Activated CD8-positive, alpha-beta memory T cell treated with anti-CD3 and anti-CD28 coated beads for 36 hours (primary cell): ENCODE measurements at regions not wholly inside any gene's neighbourhood (a gene's known extent, or its start where the extent isn't known, plus 50 kb on each side); places are given as distances from the start of the nearest gene placed in this dataset.
"Not testable (repeated sequence)": the region's sequence is repeated elsewhere in the genome, so short reads cannot be mapped to it uniquely, and the experiment has no call there.

ENCODE experiments used
- CTCF ChIA-PET: fragments of 350-600 bp; sonication (Branson Sonifier 250); formaldehyde crosslinking; loops from one replicate; lab custom pipeline; 2021; ENCODE audit warnings: antibody characterized with exemption; lab: Charles Lee
- POLR2A ChIA-PET: fragments of 350-600 bp; sonication (Branson Sonifier 250); formaldehyde crosslinking; loops from one replicate; lab custom pipeline; 2021; ENCODE audit warnings: antibody characterized with exemption; lab: Charles Lee

DNA sequence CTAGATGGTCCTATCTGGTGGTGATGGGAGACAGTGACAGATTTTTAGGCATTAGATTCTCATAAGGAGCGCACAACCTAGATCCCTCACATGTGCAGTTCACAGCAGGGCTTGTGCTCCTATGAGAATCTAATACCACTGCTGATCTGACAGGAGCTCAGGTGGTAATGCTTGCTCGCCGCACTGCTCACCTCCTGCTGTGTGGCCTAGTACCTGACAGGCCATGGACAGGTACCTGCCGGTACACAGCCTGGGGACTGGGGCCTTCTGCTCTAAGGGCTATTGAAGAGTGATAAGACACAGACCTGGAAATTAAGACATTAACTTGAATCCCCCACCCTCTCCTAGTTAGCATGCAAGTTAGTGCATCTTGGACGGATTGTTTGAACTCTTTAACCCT, 64.4 kb downstream of the KLRB1 start:
- POLR2A ChIA-PET, CTCF ChIA-PET: not testable (repeated sequence)

- POLR2A ChIA-PET, CTCF ChIA-PET: not testable (repeated sequence)
These were observed 64.9 kb downstream of the KLRB1 start for GRCh38 chr12:9542827-9543226.

DNA sequence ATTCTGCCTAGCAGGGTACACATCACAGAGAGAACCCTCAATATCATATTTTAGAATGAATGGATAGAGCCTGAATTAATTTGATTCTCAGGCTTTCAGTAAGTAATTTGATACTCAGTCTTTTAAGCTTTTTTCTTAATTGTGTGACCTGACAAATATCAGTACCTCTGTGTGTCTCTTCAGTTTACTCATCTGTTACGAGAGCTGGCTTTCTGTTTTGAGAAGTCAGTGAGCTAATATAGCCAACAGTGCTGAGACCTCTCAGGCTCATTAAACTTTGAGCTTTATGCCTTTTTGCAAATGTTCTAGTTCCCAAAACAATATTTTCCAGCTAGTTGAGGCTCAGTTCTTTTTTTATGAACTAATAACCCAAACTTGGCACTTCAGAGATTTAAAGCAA, 91.8 kb downstream of the KLRB1 start:
- POLR2A ChIA-PET, CTCF ChIA-PET: not testable (repeated sequence)

GRCh38 chr12:9512695-9513094, 95.0 kb downstream of the KLRB1 start:
- POLR2A ChIA-PET, CTCF ChIA-PET: not testable (repeated sequence)

DNA sequence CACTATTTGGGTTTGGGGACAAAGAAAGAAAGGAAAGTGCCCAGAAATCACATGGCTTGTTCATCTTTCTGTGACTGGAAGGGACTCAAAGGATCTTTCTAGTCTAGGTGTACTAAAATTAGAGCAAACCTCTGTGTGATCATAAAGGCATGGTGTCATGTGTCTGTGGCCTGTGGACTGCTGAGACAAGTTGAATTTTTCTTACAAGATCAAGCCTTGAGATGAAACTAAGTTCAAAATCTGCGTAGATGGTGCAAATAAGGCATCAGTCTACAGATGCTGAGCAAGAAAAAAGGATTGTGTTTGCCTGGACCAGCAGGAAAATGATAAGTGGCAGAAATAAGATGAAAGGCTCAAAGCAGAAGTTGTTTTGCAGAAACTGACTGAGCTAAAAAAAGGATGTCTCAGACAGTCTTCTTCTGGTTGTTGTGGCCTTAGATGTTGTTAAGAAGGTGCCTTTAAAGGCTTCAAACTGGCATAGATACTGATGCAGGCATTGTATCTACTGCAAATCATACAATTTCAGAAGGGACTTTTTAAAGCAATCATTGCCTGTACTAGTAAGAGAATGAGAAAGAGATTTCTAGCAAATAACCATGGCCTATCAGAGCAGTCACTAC, 97.2 kb downstream of the KLRB1 start:
- POLR2A ChIA-PET, CTCF ChIA-PET: not testable (repeated sequence)

DNA sequence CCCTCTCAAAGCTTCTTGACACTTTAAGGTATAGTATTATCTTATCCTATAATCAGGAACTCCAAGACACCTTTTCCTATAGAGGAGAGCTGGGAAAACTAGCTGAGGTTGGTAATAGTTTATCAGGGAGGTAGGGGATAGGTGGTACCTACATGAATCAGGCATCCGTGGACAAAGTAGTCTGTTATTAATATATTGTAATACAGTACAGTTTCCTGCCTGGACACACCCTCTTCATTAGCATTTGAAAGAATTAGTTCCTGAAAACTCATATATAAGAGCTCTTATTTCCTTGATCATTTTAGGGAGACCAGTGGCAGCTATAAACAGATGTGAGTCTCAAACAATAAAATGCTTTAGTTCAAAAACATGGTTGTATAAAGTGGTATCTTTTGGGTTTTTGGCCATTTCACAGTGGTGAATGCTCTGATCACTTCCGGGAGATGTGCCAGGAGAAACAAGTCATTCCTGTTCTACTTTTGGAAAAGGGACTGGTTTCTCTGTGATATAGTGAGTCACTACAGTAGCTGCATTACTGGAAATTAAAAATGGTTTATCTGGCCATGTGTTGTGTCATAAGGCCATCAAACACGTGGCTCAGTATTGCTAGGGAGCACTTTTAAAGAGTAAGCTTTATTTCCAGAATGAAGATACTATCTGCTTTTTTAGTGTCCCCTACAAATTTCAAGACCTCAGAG, 98.1 kb downstream of the KLRB1 start:
- CTCF ChIA-PET, result no interaction called here

DNA sequence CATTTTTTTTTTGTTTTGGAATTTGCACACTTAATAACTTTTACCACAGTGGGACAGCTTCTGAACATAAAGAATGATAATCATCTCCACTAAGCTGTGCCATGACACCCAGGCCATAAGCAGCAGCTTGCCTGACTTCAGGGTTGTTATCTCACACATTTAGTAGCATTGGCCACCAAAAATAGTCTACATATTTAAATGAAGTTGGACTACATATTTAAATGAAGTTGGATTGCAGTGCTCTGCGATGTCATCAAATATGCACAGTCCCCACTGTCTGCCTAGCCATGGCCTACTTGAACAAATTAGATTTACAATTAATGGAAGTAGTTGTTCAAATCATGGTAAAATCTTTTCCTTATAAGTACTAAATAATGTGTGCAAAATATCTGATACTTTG, 101.0 kb downstream of the KLRB1 start:
- CTCF ChIA-PET, result no interaction called here
- POLR2A ChIA-PET, result no interaction called here

More for the DNA sequence above, 98.1 kb downstream of the KLRB1 start:
- POLR2A ChIA-PET, result no interaction called here

DNA sequence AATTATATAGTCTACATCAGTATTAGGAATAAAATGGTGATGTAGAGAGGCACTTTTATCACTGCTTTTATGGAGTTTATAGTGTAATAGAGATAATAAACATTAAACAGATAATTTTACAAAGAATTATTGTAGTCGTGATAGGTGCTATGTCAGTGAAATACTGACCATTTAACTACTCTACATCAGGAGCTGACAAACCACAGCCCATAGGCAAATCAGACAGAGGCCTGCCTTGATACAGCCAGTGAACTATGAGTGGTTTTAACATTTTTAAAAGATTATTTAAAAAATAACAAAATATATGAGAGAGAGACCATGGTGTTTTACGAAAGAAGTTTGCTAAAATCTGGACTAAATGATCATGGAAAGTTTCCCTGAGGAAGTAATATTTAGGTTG, 104.3 kb downstream of the KLRB1 start:
- CTCF ChIA-PET, result not testable (repeated sequence)

GRCh38 chr12:9502845-9503244, 104.9 kb downstream of the KLRB1 start:
- POLR2A ChIA-PET, CTCF ChIA-PET: not testable (repeated sequence)

More for the DNA sequence above, 104.3 kb downstream of the KLRB1 start:
- POLR2A ChIA-PET, result not testable (repeated sequence)

- POLR2A ChIA-PET, CTCF ChIA-PET: not testable (repeated sequence)
These were observed 114.4 kb downstream of the KLRB1 start for GRCh38 chr12:9493325-9493724.

DNA sequence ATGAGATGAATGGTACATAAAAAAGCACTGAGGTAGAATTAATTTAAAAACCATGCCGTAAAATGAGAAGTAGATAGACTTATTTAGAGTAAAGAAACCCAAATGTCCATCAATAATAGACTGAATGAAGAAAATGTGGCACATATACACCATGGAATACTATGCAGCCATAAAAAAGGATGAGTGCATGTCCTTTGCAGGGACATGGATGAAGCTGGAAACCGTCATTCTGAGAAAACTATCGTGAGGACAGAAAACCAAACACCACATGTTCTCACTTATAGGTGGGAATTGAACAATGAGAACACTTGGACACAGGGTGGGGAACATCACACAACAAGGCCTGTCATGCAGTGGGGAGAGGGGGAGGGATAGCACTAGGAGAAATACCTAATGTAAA, 126.4 kb downstream of the KLRB1 start:
- CTCF ChIA-PET, POLR2A ChIA-PET: not testable (repeated sequence)

- POLR2A ChIA-PET, CTCF ChIA-PET: not testable (repeated sequence)
These were observed 133.5 kb downstream of the KLRB1 start for GRCh38 chr12:9474197-9474596.

DNA sequence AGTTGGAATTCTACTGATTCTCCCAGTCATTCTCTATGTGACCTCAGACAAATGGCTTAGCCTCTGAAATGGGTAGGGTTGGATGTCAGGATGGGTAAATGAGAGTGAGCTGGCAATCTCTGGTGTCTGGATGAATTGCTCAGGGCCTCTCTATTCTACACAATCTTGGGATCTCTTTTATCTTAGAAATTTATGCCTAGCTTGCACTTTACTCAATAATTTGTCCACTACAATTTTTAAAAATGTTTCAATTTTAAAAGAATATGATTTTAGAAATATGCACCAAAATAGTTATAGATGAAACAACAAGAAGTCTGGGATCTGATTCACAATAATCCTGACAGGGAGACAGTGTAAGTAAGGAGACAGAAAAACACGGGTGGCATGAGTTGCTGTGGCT, 134.1 kb downstream of the KLRB1 start:
- POLR2A ChIA-PET, CTCF ChIA-PET: not testable (repeated sequence)

GRCh38 chr12:9471501-9471900, 136.2 kb downstream of the KLRB1 start:
- POLR2A ChIA-PET, CTCF ChIA-PET: not testable (repeated sequence)

GRCh38 chr12:9470367-9470766, 137.3 kb downstream of the KLRB1 start:
- POLR2A ChIA-PET, CTCF ChIA-PET: not testable (repeated sequence)

DNA sequence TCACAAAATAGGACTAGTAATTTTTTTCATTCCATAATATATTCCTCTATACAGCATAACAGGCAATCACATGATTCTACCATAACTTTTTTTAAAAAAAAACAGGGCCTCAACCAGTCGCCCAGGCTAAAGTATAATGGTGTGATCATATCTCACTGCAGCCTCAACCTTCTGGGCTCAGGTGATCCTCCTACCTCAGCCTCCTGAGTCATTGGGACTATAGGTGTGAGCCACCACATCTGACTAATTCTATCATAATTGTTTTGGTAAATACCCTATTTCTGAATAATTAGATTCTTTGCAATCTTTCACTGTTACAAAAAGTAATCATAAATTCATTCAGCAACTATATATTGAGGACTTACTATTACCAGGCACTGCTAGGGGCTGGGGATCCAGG, 137.8 kb downstream of the KLRB1 start:
- POLR2A ChIA-PET, CTCF ChIA-PET: not testable (repeated sequence)

- CTCF ChIA-PET, result interaction anchor here (1.4 kb wide), 1 partner anchor 138 kb away, joined by 4 read pairs; no protein-coding TSS in a partner anchor
- POLR2A ChIA-PET, result not testable (repeated sequence)
These were observed 138.3 kb downstream of the KLRB1 start for GRCh38 chr12:9469463-9469862.

- POLR2A ChIA-PET, result not testable (repeated sequence)
- CTCF ChIA-PET, result interaction anchor here (1.4 kb wide), 1 partner anchor 138 kb away, joined by 4 read pairs; no protein-coding TSS in a partner anchor
These were observed 138.7 kb downstream of the KLRB1 start for GRCh38 chr12:9468998-9469397.

GRCh38 chr12:9468144-9468543, 139.6 kb downstream of the KLRB1 start:
- POLR2A ChIA-PET, result not testable (repeated sequence)

GRCh38 chr12:9464408-9464807, 143.3 kb downstream of the KLRB1 start:
- CTCF ChIA-PET, result no interaction called here

More at GRCh38 chr12:9468144-9468543, 139.6 kb downstream of the KLRB1 start:
- CTCF ChIA-PET, result interaction anchor here (1.4 kb wide), 1 partner anchor 137 kb away, joined by 4 read pairs; no protein-coding TSS in a partner anchor

GRCh38 chr12:9455516-9455915, 152.2 kb downstream of the KLRB1 start:
- POLR2A ChIA-PET, CTCF ChIA-PET: not testable (repeated sequence)

More at GRCh38 chr12:9464408-9464807, 143.3 kb downstream of the KLRB1 start:
- POLR2A ChIA-PET, result no interaction called here
